ENCODE measurements at regions not wholly inside any gene's neighbourhood (a gene's known extent, or its start where the extent isn't known, plus 50 kb on each side); places are given as distances from the start of the nearest gene placed in this dataset.
"Not testable (repeated sequence)": the region's sequence is repeated elsewhere in the genome, so short reads cannot be mapped to it uniquely, and the experiment has no call there.

DNA sequence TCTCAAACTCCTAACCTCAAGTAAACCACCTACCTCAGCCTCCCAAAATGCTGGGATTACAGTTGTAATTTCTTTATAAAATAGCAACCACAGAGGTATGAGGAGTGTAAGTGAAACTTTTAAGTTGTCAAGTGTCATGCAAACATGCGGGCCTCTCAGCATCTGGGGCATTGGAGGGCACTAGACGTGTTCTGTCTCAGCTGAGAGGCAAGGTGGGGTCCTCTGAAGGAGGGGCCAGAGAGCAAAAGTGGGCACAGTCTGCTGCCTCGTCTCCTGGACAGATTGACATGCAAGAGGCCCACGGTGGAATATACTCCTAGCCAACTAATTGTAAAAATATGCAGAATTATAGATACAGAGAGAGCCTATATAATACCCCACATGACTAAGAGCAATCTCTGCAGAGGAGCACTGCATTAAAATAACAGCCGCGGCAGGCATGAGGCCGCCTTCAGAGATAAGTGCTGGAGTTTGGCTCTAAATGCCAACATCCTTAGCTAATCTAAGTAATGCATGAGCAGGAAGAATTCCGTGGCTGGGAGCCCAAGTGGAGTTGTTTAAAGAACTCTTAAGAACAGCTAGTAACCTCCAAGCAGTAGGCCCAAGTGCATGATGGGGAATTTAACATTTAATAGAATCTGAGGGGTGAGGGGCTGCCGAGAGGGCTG is 87.8 kb upstream of the RNU6-1 start:
- TF ChIP-seq, protein P1, sequence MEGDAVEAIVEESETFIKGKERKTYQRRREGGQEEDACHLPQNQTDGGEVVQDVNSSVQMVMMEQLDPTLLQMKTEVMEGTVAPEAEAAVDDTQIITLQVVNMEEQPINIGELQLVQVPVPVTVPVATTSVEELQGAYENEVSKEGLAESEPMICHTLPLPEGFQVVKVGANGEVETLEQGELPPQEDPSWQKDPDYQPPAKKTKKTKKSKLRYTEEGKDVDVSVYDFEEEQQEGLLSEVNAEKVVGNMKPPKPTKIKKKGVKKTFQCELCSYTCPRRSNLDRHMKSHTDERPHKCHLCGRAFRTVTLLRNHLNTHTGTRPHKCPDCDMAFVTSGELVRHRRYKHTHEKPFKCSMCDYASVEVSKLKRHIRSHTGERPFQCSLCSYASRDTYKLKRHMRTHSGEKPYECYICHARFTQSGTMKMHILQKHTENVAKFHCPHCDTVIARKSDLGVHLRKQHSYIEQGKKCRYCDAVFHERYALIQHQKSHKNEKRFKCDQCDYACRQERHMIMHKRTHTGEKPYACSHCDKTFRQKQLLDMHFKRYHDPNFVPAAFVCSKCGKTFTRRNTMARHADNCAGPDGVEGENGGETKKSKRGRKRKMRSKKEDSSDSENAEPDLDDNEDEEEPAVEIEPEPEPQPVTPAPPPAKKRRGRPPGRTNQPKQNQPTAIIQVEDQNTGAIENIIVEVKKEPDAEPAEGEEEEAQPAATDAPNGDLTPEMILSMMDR (IDR thresholded peaks at IDR 0.05; ENCODE audit: borderline replicate concordance, insufficient read depth, low read depth, low read length): no peak
- no peak overlapping the region for H3K4me3 ChIP-seq (ENCODE audit: low read depth, low read length)

DNA sequence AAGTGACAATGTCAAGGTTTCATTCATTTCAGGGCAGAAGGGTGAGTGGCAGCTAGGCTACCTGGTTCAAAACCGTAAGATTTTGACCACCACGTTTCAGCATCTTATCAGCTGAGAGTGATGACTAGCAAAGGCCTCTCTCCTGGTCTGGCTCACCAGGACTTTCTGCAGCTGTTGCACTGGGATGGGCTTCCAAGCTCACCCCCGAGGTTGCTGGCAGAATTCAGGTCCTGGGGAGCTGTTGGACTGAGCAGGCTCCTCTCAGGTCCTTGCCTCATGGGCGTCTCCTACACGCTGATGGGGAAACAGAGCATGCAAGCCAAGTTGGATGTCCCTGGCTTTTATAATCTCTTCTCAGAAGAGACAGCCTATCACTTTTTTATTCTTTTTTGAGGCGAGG is 88.8 kb upstream of the RNU6-1 start:
- no peak overlapping the region for H3K4me3 ChIP-seq (ENCODE audit: low read depth, low read length)
- TF ChIP-seq, protein P1 (IDR thresholded peaks at IDR 0.05; ENCODE audit: borderline replicate concordance, insufficient read depth, low read depth, low read length): no peak

DNA sequence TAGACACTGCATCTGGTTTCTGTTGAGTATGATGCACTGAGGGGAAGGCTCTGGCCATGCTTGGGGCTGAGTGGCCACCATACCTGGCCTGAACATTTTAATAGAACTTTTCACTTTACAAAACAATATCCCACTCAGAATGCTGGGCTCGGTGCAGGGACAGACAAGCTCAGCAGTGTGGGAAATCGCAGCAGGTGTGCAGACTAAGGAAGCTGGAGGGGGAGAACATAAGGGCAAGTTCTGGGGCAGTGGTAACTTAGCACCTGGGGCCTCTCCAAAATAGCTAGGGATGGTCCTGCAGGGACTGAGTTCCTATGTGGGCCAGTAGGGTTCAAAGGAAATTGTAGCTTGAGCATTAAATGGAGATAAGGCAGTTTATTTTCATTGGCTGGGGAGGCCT is 90.9 kb upstream of the RNU6-1 start:
- TF ChIP-seq, protein P1 (IDR thresholded peaks at IDR 0.05; ENCODE audit: borderline replicate concordance, insufficient read depth, low read depth, low read length): no peak
- H3K4me3 ChIP-seq (ENCODE audit: low read depth, low read length): no peak overlapping the region

DNA sequence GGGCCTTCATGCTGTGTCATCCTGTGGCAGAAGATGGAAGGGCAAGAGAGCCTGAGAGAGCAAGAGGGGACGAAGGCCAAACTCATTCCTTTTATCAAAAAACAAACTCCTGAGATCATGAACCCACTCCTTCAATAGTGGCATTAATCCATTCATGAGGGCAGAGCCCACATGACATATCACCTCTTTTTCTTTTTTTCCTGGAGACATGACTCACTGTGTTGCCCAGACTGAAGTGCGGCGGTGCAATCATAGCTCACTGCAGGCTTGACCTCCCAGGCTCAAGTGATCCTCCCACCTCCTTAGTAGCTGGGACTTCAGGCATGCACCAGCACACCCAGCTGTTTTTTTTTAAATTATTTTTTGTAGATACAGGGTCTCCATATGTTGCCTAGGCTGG is 92.0 kb upstream of the RNU6-1 start:
- TF ChIP-seq, protein P1 (IDR thresholded peaks at IDR 0.05; ENCODE audit: borderline replicate concordance, insufficient read depth, low read depth, low read length): no peak
- H3K4me3 ChIP-seq (ENCODE audit: low read depth, low read length): no peak overlapping the region

DNA sequence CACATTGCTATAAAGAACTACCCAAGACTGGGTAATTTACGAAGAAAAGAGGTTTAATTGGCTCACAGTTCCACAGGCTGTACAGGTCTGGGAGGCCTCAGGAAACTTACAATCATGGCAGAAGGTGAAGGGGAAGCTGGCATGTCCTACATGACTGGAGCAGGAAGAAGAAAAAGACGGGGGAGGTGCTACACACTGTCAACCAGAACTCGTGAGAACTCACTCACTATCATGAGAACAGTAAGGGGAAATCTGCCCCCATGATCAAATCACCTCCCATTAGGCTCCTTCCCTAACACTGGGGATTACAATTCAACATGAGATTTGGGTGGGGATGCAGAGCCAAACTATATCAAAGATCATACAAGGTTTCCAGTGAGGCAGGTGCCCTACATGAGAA is 94.3 kb upstream of the RNU6-1 start:
- not testable (repeated sequence) for H3K4me3 ChIP-seq (ENCODE audit: low read depth, low read length)

DNA sequence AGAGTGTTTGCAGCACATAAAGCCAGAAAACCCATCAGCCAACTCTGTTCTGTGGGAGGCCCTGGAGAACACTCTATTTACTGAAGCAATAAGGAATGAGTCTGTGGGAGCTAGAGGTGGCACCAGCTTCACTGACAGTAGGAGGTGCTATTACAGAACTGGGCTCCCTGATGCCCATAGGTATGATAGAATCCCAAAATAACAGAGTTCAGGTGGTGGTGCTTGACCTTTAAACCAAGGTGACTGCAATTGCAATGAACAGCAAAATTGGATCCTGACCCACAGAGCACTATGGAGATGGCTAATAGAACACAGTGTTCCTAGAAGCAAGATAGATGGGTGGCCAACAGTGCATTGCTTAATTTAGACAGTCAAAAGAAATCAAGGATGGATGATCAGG is 95.4 kb upstream of the RNU6-1 start:
- TF ChIP-seq, protein P1 (IDR thresholded peaks at IDR 0.05; ENCODE audit: borderline replicate concordance, insufficient read depth, low read depth, low read length): no peak
- no peak overlapping the region for H3K4me3 ChIP-seq (ENCODE audit: low read depth, low read length)

DNA sequence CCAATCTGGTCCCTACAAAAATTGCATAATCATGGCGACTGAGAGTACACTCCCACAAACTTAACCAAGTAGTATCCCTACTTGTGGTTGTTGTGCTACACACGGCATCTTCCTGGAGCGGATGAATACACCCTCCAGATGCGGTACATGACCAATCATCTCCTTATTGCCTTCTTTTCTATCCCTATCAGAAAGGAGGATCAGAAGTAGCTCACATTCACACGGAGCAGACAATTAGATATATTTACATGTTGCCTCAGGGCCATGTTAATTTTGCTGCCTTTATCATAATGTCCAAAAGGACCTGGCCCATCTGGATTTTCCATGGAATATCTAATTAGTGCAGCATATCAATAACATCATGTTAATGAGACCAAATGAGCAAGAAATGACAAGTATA is 96.4 kb upstream of the RNU6-1 start:
- TF ChIP-seq, protein P1 (IDR thresholded peaks at IDR 0.05; ENCODE audit: borderline replicate concordance, insufficient read depth, low read depth, low read length): no peak
- H3K4me3 ChIP-seq (ENCODE audit: low read depth, low read length): no peak overlapping the region

Measured in GM12875 (cell line).